Activated T-helper 2 cell treated with anti-CD3 and anti-CD28 coated beads, Interferon-gamma antibody, Interleukin-2, Interleukin-4, amounts not matched to agents 10 μg/mL and 5 μg/mL and 100 μg/mL, durations not matched to agents 14 hours and 24 hours and 36 hours (primary cell): ENCODE measurements at regions not wholly inside any gene's neighbourhood (a gene's known extent, or its start where the extent isn't known, plus 50 kb on each side); places are given as distances from the start of the nearest gene placed in this dataset.

ENCODE experiments used
- DNase-seq: peaks from one replicate; pipeline ENCODE4 v3.0.0; 2021; ENCODE audit warnings: low spot score
- H3K27ac Mint-ChIP-seq: one replicate; pipeline ENCODE4 v1.8.0; 2021; ENCODE audit warnings: mixed read lengths
- H3K27me3 Mint-ChIP-seq: one replicate; pipeline ENCODE4 v1.8.0; 2021; ENCODE audit warnings: low read depth, mixed read lengths
- H3K36me3 Mint-ChIP-seq: one replicate; pipeline ENCODE4 v1.8.0; 2021; ENCODE audit warnings: low read depth, mixed read lengths
- H3K4me1 Mint-ChIP-seq: one replicate; pipeline ENCODE4 v1.8.0; 2021; ENCODE audit warnings: low read depth, mixed read lengths
- H3K4me3 Mint-ChIP-seq: one replicate; pipeline ENCODE4 v1.8.0; 2021; ENCODE audit warnings: low read depth, mild to moderate bottlenecking, moderate library complexity, mixed read lengths
- H3K9me3 Mint-ChIP-seq: one replicate; pipeline ENCODE4 v1.8.0; 2021; ENCODE audit warnings: mixed read lengths
- intact Hi-C: fragments of 100-400 bp; cut with micrococcal nuclease; formaldehyde crosslinking; loops from one replicate; pipeline ENCODE4 v1.15.1; 2023

GRCh38 chr12:91343010-91343409 lies 160.4 kb upstream of the DCN start:
- intact Hi-C loops = no loop called here
- Mint-ChIP-seq H3K27ac (no peak overlapping the region), H3K27me3 (no peaks in the 10 kb centered on the region), H3K4me1 (no peaks in the 10 kb centered on the region), H3K36me3 (no peaks in the 10 kb centered on the region), H3K9me3 (no peaks in the 10 kb centered on the region), H3K4me3 (no peak overlapping the region)
- DNase-seq = no peak

- no peaks in the 10 kb centered on the region for H3K4me1 Mint-ChIP-seq
- H3K4me3 Mint-ChIP-seq = no peak overlapping the region
- H3K27me3 Mint-ChIP-seq = peaks cover 5% of the 10 kb centered on the region
- H3K36me3 Mint-ChIP-seq = no peaks in the 10 kb centered on the region
- DNase-seq = no peak
- no peaks in the 10 kb centered on the region for H3K9me3 Mint-ChIP-seq
- H3K27ac Mint-ChIP-seq = no peak overlapping the region
- intact Hi-C loops = no loop called here
Observed at GRCh38 chr12:91339106-91339505, 156.5 kb upstream of the DCN start.

DNA sequence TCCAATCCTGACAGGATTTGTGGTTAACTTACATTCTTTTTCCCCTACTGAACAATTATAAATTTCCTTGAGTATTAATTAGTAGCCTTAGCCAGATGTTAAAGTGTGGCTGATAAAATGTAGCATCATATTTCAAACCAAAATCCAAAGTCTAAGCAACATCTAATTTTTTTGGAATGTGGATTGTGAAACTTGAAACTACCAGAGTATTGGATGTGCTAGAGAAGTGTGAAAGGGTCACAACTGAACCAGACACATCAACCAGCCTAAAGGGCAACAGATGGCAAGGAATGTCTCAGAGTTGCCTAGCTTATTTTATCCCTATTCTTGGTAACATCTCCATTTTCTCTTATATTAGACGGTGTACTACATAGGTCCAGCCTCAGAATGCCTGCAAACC lies 153.1 kb upstream of the DCN start:
- H3K27me3 Mint-ChIP-seq = peaks cover 10% of the 10 kb centered on the region
- H3K4me1 Mint-ChIP-seq = no peaks in the 10 kb centered on the region
- no peak for DNase-seq
- intact Hi-C loops = no loop called here
- no peaks in the 10 kb centered on the region for H3K36me3 Mint-ChIP-seq
- H3K9me3 Mint-ChIP-seq = no peaks in the 10 kb centered on the region
- no peak overlapping the region for H3K4me3 Mint-ChIP-seq
- H3K27ac Mint-ChIP-seq = no peak overlapping the region

DNA sequence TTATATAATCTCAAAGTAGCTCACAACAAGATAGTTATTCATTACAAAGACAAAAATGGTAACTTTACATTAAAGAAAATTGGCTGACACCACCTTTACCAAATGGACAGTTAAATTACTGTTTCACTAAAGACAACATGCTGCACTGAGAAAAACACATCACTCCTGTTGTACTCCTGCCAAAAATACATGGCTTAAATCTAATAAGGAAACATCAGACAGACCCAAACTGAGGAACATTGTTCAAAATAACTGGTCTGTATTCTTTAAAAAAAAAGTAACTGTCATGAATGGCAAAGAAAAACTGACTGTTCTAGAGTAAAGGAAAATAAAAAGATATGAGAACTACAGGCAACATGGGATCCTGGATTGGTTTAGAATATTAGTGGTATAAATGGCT lies 151.3 kb upstream of the DCN start:
- Mint-ChIP-seq H3K27ac (no peak overlapping the region), H3K4me3 (no peak overlapping the region), H3K27me3 (peaks cover 10% of the 10 kb centered on the region), H3K4me1 (no peaks in the 10 kb centered on the region), H3K9me3 (no peaks in the 10 kb centered on the region), H3K36me3 (no peaks in the 10 kb centered on the region)
- intact Hi-C loops = no loop called here
- no peak for DNase-seq

GRCh38 chr12:91332302-91332701 lies 149.7 kb upstream of the DCN start:
- no peaks in the 10 kb centered on the region for H3K36me3 Mint-ChIP-seq
- no peak overlapping the region for H3K27ac Mint-ChIP-seq
- H3K4me3 Mint-ChIP-seq = no peak overlapping the region
- intact Hi-C loops = no loop called here
- DNase-seq = no peak
- no peaks in the 10 kb centered on the region for H3K4me1 Mint-ChIP-seq
- H3K27me3 Mint-ChIP-seq = peaks cover 10% of the 10 kb centered on the region
- H3K9me3 Mint-ChIP-seq = no peaks in the 10 kb centered on the region

DNA sequence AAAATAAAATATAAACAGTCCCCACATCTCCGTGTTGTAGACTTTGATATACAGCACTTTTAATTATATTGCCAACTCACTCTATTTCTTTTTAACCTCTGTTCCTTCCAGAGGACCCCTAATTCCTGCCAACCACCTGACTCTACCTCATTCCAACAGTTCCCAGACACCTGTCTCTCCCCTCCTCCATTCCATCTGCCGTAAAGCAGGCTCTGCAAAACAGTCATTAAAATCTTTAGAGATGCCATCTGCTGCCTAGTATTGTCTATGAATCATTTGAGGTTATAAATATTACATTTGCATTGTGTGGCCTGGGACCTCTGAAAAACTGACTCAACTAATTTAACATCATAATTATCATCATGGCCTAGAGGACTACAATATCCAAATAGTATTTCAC lies 148.8 kb upstream of the DCN start:
- Mint-ChIP-seq H3K9me3 (no peaks in the 10 kb centered on the region), H3K4me3 (no peak overlapping the region), H3K36me3 (no peaks in the 10 kb centered on the region), H3K4me1 (no peaks in the 10 kb centered on the region), H3K27ac (no peak overlapping the region), H3K27me3 (peaks cover 10% of the 10 kb centered on the region)
- intact Hi-C loops = no loop called here
- no peak for DNase-seq

- H3K4me1 Mint-ChIP-seq = no peaks in the 10 kb centered on the region
- peaks cover 5% of the 10 kb centered on the region for H3K27me3 Mint-ChIP-seq
- no peak overlapping the region for H3K27ac Mint-ChIP-seq
- H3K9me3 Mint-ChIP-seq = no peaks in the 10 kb centered on the region
- no peak for DNase-seq
- H3K4me3 Mint-ChIP-seq = no peak overlapping the region
- intact Hi-C loops = loop anchor here (10.0 kb wide), 1 partner anchor 144 kb away; the partner anchor contains the start of gene DCN
- no peaks in the 10 kb centered on the region for H3K36me3 Mint-ChIP-seq
Observed at GRCh38 chr12:91328451-91328850, 145.8 kb upstream of the DCN start.

- DNase-seq = no peak
- no peaks in the 10 kb centered on the region for H3K36me3 Mint-ChIP-seq
- intact Hi-C loops = loop anchor here (2.0 to 10.0 kb wide), 2 partner anchors 143 to 349 kb away; partner anchors contain the start of gene DCN
- no peaks in the 10 kb centered on the region for H3K9me3 Mint-ChIP-seq
- no peak overlapping the region for H3K27ac Mint-ChIP-seq
- H3K4me1 Mint-ChIP-seq = no peaks in the 10 kb centered on the region
- H3K27me3 Mint-ChIP-seq = peaks cover 5% of the 10 kb centered on the region
- no peak overlapping the region for H3K4me3 Mint-ChIP-seq
Observed at GRCh38 chr12:91327889-91328288, 145.3 kb upstream of the DCN start.

- Mint-ChIP-seq H3K36me3 (no peaks in the 10 kb centered on the region), H3K27me3 (peaks cover 5% of the 10 kb centered on the region), H3K4me3 (no peak overlapping the region), H3K4me1 (no peaks in the 10 kb centered on the region), H3K9me3 (no peaks in the 10 kb centered on the region), H3K27ac (no peak overlapping the region)
- DNase-seq = no peak
- intact Hi-C loops = loop anchor here (2.0 to 10.0 kb wide), 2 partner anchors 142 to 348 kb away; partner anchors contain the start of gene DCN
Observed at GRCh38 chr12:91327131-91327530, 144.5 kb upstream of the DCN start.

DNA sequence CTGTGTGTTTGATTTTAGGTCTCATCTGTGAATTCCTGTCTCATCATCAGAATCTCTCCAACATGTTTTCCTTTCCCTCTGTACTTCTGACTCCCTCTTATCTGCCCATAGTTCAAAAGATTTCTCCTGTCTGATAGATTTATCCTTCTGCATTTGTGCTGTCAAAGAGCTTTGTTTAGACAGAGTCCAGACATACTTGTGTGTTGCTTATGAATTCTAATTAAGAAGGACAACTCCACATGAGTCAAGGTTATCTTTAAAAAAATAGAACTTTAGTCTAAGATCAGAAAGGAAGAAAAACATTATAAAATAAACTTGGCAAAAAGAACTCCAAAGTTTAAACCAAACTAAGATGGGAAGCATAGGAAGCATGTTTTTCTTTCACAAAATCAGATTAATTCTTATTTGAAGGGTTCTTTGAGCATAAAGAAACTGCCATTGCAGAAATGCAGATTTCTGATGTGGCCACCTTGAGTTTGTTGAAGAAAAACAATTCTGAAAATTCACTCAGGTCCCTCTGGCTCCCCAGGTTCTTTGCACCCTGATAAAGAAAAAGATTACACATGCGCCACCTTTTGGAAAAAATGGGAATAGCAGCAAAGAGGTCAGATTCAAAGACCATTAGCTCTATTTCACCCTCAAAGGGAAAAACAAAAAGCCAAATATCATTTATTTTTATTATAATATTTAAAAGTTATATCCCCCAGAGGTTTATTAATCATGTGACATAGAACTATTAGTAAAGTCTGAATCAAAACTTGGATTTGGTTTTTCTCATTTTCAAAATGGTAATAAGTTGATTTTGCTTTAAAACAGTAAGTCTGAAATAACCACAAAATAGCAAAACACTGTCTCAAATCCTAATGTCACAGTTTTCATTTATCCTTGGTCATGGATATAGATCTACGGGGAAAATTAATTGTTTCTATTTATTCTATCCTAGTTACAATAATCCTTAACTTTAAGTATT lies 143.7 kb upstream of the DCN start:
- Mint-ChIP-seq H3K4me1 (no peaks in the 10 kb centered on the region), H3K27me3 (peaks cover 3% of the 10 kb centered on the region), H3K4me3 (no peak overlapping the region), H3K9me3 (no peaks in the 10 kb centered on the region), H3K36me3 (no peaks in the 10 kb centered on the region), H3K27ac (no peak overlapping the region)
- intact Hi-C loops = loop anchor here (2.0 to 10.0 kb wide), 2 partner anchors 142 to 348 kb away; partner anchors contain the start of gene DCN
- no peak for DNase-seq

- DNase-seq = no peak
- H3K4me1 Mint-ChIP-seq = no peaks in the 10 kb centered on the region
- no peak overlapping the region for H3K27ac Mint-ChIP-seq
- H3K4me3 Mint-ChIP-seq = no peak overlapping the region
- no peaks in the 10 kb centered on the region for H3K36me3 Mint-ChIP-seq
- no peaks in the 10 kb centered on the region for H3K9me3 Mint-ChIP-seq
- intact Hi-C loops = loop anchor here (10.0 kb wide), 1 partner anchor 136 kb away; the partner anchor contains the start of gene DCN
- H3K27me3 Mint-ChIP-seq = no peaks in the 10 kb centered on the region
Observed at GRCh38 chr12:91320999-91321398, 138.4 kb upstream of the DCN start.

DNA sequence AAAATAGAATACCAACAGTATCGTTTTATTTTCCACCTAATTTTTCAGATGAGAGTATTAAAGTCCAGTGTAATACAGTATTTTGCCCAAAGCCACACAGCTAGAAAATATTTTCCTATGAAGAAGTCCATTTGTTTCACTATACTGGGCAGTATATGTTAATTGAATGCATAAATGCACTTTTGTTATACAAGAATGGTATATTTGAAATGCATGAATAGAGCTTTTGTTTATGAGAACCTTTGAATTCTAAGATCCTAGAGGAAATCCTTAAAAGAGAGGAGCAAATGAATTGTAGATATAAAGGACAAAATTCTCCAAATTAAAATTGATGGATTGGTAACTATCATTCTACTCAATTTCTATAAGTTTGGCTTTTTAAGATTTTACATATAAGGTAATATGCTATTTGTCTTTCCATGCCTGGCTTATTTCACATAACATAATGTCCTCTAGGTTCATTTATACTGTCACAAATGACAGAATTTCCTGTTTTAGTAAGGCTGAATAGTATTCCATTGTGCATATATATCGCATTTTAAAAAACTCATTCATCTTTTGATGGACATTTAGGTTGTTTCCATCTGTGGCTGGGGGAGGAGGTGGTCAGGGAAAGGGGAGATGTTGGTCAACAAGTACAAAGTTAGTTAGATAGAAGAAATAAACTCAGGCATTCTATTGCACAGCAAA lies 136.6 kb upstream of the DCN start:
- H3K27me3 Mint-ChIP-seq = no peaks in the 10 kb centered on the region
- no peak overlapping the region for H3K4me3 Mint-ChIP-seq
- H3K27ac Mint-ChIP-seq = no peak overlapping the region
- H3K36me3 Mint-ChIP-seq = no peaks in the 10 kb centered on the region
- H3K9me3 Mint-ChIP-seq = no peaks in the 10 kb centered on the region
- H3K4me1 Mint-ChIP-seq = no peaks in the 10 kb centered on the region
- intact Hi-C loops = no loop called here
- DNase-seq = no peak

- H3K9me3 Mint-ChIP-seq = no peaks in the 10 kb centered on the region
- H3K4me3 Mint-ChIP-seq = no peak overlapping the region
- no peaks in the 10 kb centered on the region for H3K4me1 Mint-ChIP-seq
- H3K27ac Mint-ChIP-seq = no peak overlapping the region
- no peaks in the 10 kb centered on the region for H3K27me3 Mint-ChIP-seq
- no peak for DNase-seq
- intact Hi-C loops = no loop called here
- no peaks in the 10 kb centered on the region for H3K36me3 Mint-ChIP-seq
Observed at GRCh38 chr12:91317306-91317705, 134.7 kb upstream of the DCN start.
